Calu3 (cell line): ENCODE measurements at regions not wholly inside any gene's neighbourhood (a gene's known extent, or its start where the extent isn't known, plus 50 kb on each side); places are given as distances from the start of the nearest gene placed in this dataset.

Experiments
- BruUV-seq: library from RNA; stranded (reverse); fragments of 400-500 nt; replicated peaks from 2 replicates; lab custom pipeline; 2021; lab: Mats Ljungman, UMichigan
- CTCF ChIA-PET: fragments of 300-600 bp; sonication (Branson Sonifier 250); formaldehyde crosslinking; loops from one replicate; lab custom pipeline; 2022; ENCODE audit warnings: antibody characterized with exemption; lab: Charles Lee
- DNase-seq: peaks from one replicate; pipeline ENCODE4 v3.0.0; 2022
- H3K27ac Mint-ChIP-seq: one replicate; pipeline ENCODE4 v1.8.0; 2022; ENCODE audit warnings: mixed read lengths; ENCODE audit not compliant: unreplicated experiment
- H3K27me3 Mint-ChIP-seq: one replicate; pipeline ENCODE4 v1.8.0; 2022; ENCODE audit warnings: mixed read lengths; ENCODE audit not compliant: unreplicated experiment
- H3K36me3 Mint-ChIP-seq: one replicate; pipeline ENCODE4 v1.8.0; 2022; ENCODE audit warnings: mild to moderate bottlenecking, moderate library complexity, mixed read lengths; ENCODE audit not compliant: insufficient read depth, unreplicated experiment
- H3K4me1 Mint-ChIP-seq: one replicate; pipeline ENCODE4 v1.8.0; 2022; ENCODE audit warnings: mild to moderate bottlenecking, low read depth, mixed read lengths; ENCODE audit not compliant: unreplicated experiment
- H3K4me3 Mint-ChIP-seq: one replicate; pipeline ENCODE4 v1.8.0; 2022; ENCODE audit warnings: mild to moderate bottlenecking, low read depth, moderate library complexity, mixed read lengths; ENCODE audit not compliant: unreplicated experiment
- H3K9me3 Mint-ChIP-seq: one replicate; pipeline ENCODE4 v1.8.0; 2022; ENCODE audit warnings: low read depth, mixed read lengths; ENCODE audit not compliant: unreplicated experiment
- CTCF ChIP-seq: fragments of 200-600 bp; IDR thresholded peaks from one replicate; pipeline ENCODE4 v1.8.0; 2022; ENCODE audit warnings: antibody characterized with exemption; ENCODE audit not compliant: unreplicated experiment
- intact Hi-C: fragments of 100-400 bp; cut with micrococcal nuclease; formaldehyde crosslinking; loops from one replicate; pipeline ENCODE4 v1.10.0; 2022; ENCODE audit not compliant: unreplicated experiment

- H3K9me3 Mint-ChIP-seq, result no peaks in the 10 kb centered on the region
- H3K4me3 Mint-ChIP-seq, result no peak overlapping the region
- intact Hi-C loops, result no loop called here
- H3K27me3 Mint-ChIP-seq, result no peaks in the 10 kb centered on the region
- CTCF ChIA-PET, result no interaction called here
- BruUV-seq, result no TSS peak
- no peaks in the 10 kb centered on the region for H3K36me3 Mint-ChIP-seq
- DNase-seq, result no peak
- TF ChIP-seq CTCF, result no peak
- H3K27ac Mint-ChIP-seq, result no peak overlapping the region
- H3K4me1 Mint-ChIP-seq, result no peaks in the 10 kb centered on the region
Measured at GRCh38 chr5:103353581-103353980, 95.0 kb downstream of the MACIR start.

- no peaks in the 10 kb centered on the region for H3K36me3 Mint-ChIP-seq
- no peaks in the 10 kb centered on the region for H3K4me1 Mint-ChIP-seq
- no peak for DNase-seq
Measured at GRCh38 chr5:103347716-103348423, 89.3 kb downstream of the MACIR start.

GRCh38 chr5:103346162-103346748 lies 87.7 kb downstream of the MACIR start:
- Mint-ChIP-seq H3K27me3 (no peaks in the 10 kb centered on the region), H3K27ac (no peak overlapping the region), H3K4me1 (no peaks in the 10 kb centered on the region), H3K36me3 (no peaks in the 10 kb centered on the region), H3K9me3 (no peaks in the 10 kb centered on the region), H3K4me3 (no peak overlapping the region)
- intact Hi-C loops, result loop anchor here (5.0 kb wide), 1 partner anchor 84 kb away; no protein-coding TSS in a partner anchor
- CTCF ChIA-PET, result no interaction called here
- TF ChIP-seq CTCF, result no peak
- DNase-seq, result no peak
- no TSS peak for BruUV-seq

More at GRCh38 chr5:103347716-103348423, 89.3 kb downstream of the MACIR start:
- CTCF ChIA-PET, result interaction anchor here (0.6 kb wide), 1 partner anchor 89 kb away, joined by 7 read pairs; the partner anchor contains the start of gene MACIR
- no peaks in the 10 kb centered on the region for H3K27me3 Mint-ChIP-seq
- no peak overlapping the region for H3K4me3 Mint-ChIP-seq
- intact Hi-C loops, result loop anchor here (5.0 kb wide), 1 partner anchor 86 kb away; no protein-coding TSS in a partner anchor
- no TSS peak for BruUV-seq
- TF ChIP-seq CTCF, result no peak
- H3K27ac Mint-ChIP-seq, result no peak overlapping the region
- H3K9me3 Mint-ChIP-seq, result no peaks in the 10 kb centered on the region

GRCh38 chr5:103345461-103345860 lies 86.9 kb downstream of the MACIR start:
- CTCF ChIA-PET, result no interaction called here
- DNase-seq, result no peak
- Mint-ChIP-seq H3K9me3 (no peaks in the 10 kb centered on the region), H3K4me1 (no peaks in the 10 kb centered on the region), H3K4me3 (no peak overlapping the region), H3K36me3 (no peaks in the 10 kb centered on the region), H3K27me3 (no peaks in the 10 kb centered on the region), H3K27ac (no peak overlapping the region)
- no TSS peak for BruUV-seq
- intact Hi-C loops, result loop anchor here (5.0 kb wide), 1 partner anchor 83 kb away; no protein-coding TSS in a partner anchor
- TF ChIP-seq CTCF, result no peak
